GM12878 (cell line): ENCODE measurements at regions not wholly inside any gene's neighbourhood (a gene's known extent, or its start where the extent isn't known, plus 50 kb on each side); places are given as distances from the start of the nearest gene placed in this dataset.

Source experiments
- ATAC-seq: fragments of 200-7000 bp; cut with Tn5 transposase; 3 replicates; pipeline ENCODE4 v1.9.1; 2020; ENCODE audit warnings: mild to moderate bottlenecking, moderate library complexity
- BruUV-seq: library from RNA; stranded (reverse); fragments of 400-500 nt; replicated peaks from 2 replicates; lab custom pipeline; 2021; lab: Mats Ljungman, UMichigan
- CTCF ChIA-PET: fragments of 300-600 bp; sonication (Branson Sonifier 250); formaldehyde crosslinking; extraction: SDS; loops from one replicate; lab custom pipeline; 2021; ENCODE audit warnings: inconsistent platforms; lab: Yijun Ruan, JAX
- POLR2A ChIA-PET: fragments of 350-600 bp; formaldehyde crosslinking; extraction: SDS; loops from one replicate; lab custom pipeline; 2021; ENCODE audit warnings: inconsistent platforms; lab: Charles Lee
- RAD21 ChIA-PET: fragments of 300-600 bp; sonication (Branson Sonifier 250); formaldehyde crosslinking; loops from one replicate; lab custom pipeline; 2023; ENCODE audit warnings: antibody characterized with exemption; ENCODE audit not compliant: unreplicated experiment; lab: Charles Lee
- SMC1A ChIA-PET: fragments of 300-600 bp; sonication (Branson Sonifier 250); formaldehyde crosslinking; loops from one replicate; lab custom pipeline; 2023; ENCODE audit not compliant: unreplicated experiment, uncharacterized antibody; lab: Charles Lee
- DNase-seq: peaks from one replicate; pipeline ENCODE4 v3.0.0-alpha.2; 2011; ENCODE audit warnings: low read depth, low spot score
- FAIRE-seq: peaks from 3 replicates; lab custom pipeline; 2011; peaks lifted over from hg19 to GRCh38; lab: Jason Lieb, UNC
- H2AFZ ChIP-seq: 2 replicates; pipeline ENCODE4 v1.6.0; 2011; ENCODE audit warnings: low read depth, low read length, control low read depth; ENCODE audit not compliant: control insufficient read depth
- H3K27ac ChIP-seq: 2 replicates; pipeline ENCODE4 v1.5.1; 2011; ENCODE audit warnings: control low read depth; ENCODE audit not compliant: control insufficient read depth, insufficient read depth
- H3K27me3 ChIP-seq, 2 experiments: replicated peaks in 1 of 2; 2 replicates each; pipeline versions ENCODE4 v1.6.0 to v1.6.1; 2011; ENCODE audit warnings: low read length in 1 of 2; ENCODE audit not compliant: control insufficient read depth in 2 of 2, insufficient read depth in 2 of 2
- H3K36me3 ChIP-seq, 2 experiments: 2 replicates each; pipeline ENCODE4 v1.5.1; 2011; ENCODE audit warnings: low read length in 1 of 2; ENCODE audit not compliant: control insufficient read depth in 2 of 2, insufficient read depth in 2 of 2
- H3K4me1 ChIP-seq: 2 replicates; pipeline ENCODE4 v1.6.1; 2011; ENCODE audit warnings: mild to moderate bottlenecking, low read length, moderate library complexity, mixed read lengths; ENCODE audit not compliant: control insufficient read depth, insufficient read depth
- H3K4me2 ChIP-seq: 2 replicates; pipeline ENCODE4 v1.6.0; 2011; ENCODE audit warnings: control low read depth; ENCODE audit not compliant: control insufficient read depth, insufficient read depth
- H3K4me3 ChIP-seq: fragments of 200-600 bp; sonication (generic); 2 replicates; pipeline ENCODE4 v1.5.1; 2016
- H3K79me2 ChIP-seq: 2 replicates; pipeline ENCODE4 v1.6.0; 2011; ENCODE audit warnings: low read length; ENCODE audit not compliant: control insufficient read depth, insufficient read depth
- H3K9ac ChIP-seq: 2 replicates; pipeline ENCODE4 v1.8.0; 2011; ENCODE audit warnings: low read length, control low read depth, mixed read lengths; ENCODE audit not compliant: control insufficient read depth, insufficient read depth
- H3K9me3 ChIP-seq: replicated peaks from 3 replicates; pipeline ENCODE4 v1.5.1; 2011; ENCODE audit warnings: mild to moderate bottlenecking, low read length; ENCODE audit not compliant: control insufficient read depth, insufficient read depth
- H4K20me1 ChIP-seq: 2 replicates; pipeline ENCODE4 v1.6.0; 2011; ENCODE audit not compliant: control insufficient read depth, insufficient read depth
- CHD1 ChIP-seq: IDR thresholded peaks from 2 replicates; pipeline ENCODE4 v1.6.1; 2012; ENCODE audit warnings: low read depth, low read length, improper control_type of control experiment
- FOXK2 ChIP-seq: fragments of 450-650 bp; IDR thresholded peaks from 2 replicates; pipeline ENCODE4 v1.6.1; 2017; ENCODE audit warnings: mild to moderate bottlenecking, moderate library complexity
- HDAC2 ChIP-seq: fragments of 200-600 bp; sonication (generic); IDR thresholded peaks from 2 replicates; pipeline ENCODE4 v1.6.1; 2017
- LARP7 ChIP-seq: fragments of 450-650 bp; IDR thresholded peaks from 2 replicates; pipeline ENCODE4 v1.6.1; 2017; ENCODE audit warnings: mild to moderate bottlenecking
- NFYA ChIP-seq: IDR thresholded peaks from 2 replicates; pipeline ENCODE4 v1.6.1; 2011; ENCODE audit warnings: low read depth, mild to moderate bottlenecking, low read length, improper control_type of control experiment, borderline replicate concordance
- NFYB ChIP-seq: IDR thresholded peaks from 2 replicates; pipeline ENCODE4 v1.6.1; 2011; ENCODE audit warnings: low read depth, mild to moderate bottlenecking, low read length, improper control_type of control experiment, moderate library complexity; ENCODE audit not compliant: insufficient read depth
- NR2C1 ChIP-seq: fragments of 450-650 bp; IDR thresholded peaks from 2 replicates; pipeline ENCODE4 v1.6.1; 2017; ENCODE audit warnings: antibody characterized with exemption, mild to moderate bottlenecking, moderate library complexity
- PML ChIP-seq: IDR thresholded peaks from 2 replicates; pipeline ENCODE4 v1.6.1; 2012; ENCODE audit warnings: low read length, inconsistent platforms
- SREBF2 ChIP-seq: IDR thresholded peaks from 2 replicates; pipeline ENCODE4 v1.6.1; 2012; ENCODE audit warnings: mild to moderate bottlenecking, low read length
- SRF ChIP-seq, 2 experiments: IDR thresholded peaks; 2 replicates each; pipeline ENCODE4 v1.6.1; 2011; ENCODE audit warnings: low read depth in 2 of 2, low read length in 2 of 2, mild to moderate bottlenecking in 1 of 2, moderate library complexity in 1 of 2
- YBX1 ChIP-seq: fragments of 450-650 bp; IDR thresholded peaks from 2 replicates; pipeline ENCODE4 v1.6.1; 2016; ENCODE audit warnings: antibody characterized with exemption
- ZNF24 ChIP-seq: fragments of 450-650 bp; IDR thresholded peaks from 2 replicates; pipeline ENCODE4 v1.6.1; 2017; ENCODE audit warnings: antibody characterized with exemption, mild to moderate bottlenecking
- WGBS: methylation state at CpG from one replicate; pipeline ENCODE4 v1.1.6; 2016; ENCODE audit warnings: low lambda C conversion rate; ENCODE audit not compliant: insufficient replicate concordance, insufficient coverage; ENCODE audit errors: missing lambda C conversion rate; 5-methylcytosine and 5-hydroxymethylcytosine counted together
- in situ Hi-C: fragments of 300-500 bp; cut with MboI; formaldehyde crosslinking; loops from 9 replicates; pipeline ENCODE4 v1.14.3; 2018; ENCODE audit warnings: mixed read lengths
- intact Hi-C: fragments of 100-400 bp; cut with micrococcal nuclease; formaldehyde crosslinking; loops from one replicate; pipeline ENCODE4 v1.14.2; 2022; ENCODE audit not compliant: unreplicated experiment
- TF ChIP-seq, protein P1 (sequence below): fragments of 450-650 bp; IDR thresholded peaks from 2 replicates; pipeline ENCODE4 v1.6.1; 2017; ENCODE audit warnings: mild to moderate bottlenecking
- TF ChIP-seq, protein P2 (sequence below): IDR thresholded peaks from 2 replicates; pipeline ENCODE4 v1.6.1; 2011; ENCODE audit warnings: mild to moderate bottlenecking, low read depth, low read length, moderate library complexity; ENCODE audit not compliant: insufficient replicate concordance

DNA sequence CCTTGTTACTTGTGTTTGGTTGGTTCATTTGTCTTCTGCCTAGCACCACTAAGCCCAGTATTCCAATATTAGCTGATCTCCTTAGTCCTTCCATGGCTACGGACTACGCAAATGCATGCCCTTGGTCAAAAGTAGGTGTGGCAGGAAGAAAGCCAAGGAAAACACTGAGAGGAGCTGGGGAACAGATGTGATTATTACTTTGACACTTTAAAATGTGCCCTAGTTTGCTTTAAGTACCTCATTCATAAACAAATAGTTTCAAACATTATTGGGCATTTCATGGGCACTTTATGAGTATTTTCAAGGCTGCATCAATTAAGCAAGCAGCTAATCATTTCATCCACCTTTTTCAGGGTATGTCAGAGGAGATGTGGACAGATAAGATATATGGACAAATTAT lies 60.1 kb upstream of the HDDC2 start:
- RAD21 ChIA-PET = no interaction called here
- Histone ChIP-seq H3K9me3 (no peaks in the 10 kb centered on the region), H2AFZ (no peak overlapping the region), H3K36me3 (no peaks in the 10 kb centered on the region), H3K79me2 (no peaks in the 10 kb centered on the region), H3K27me3 (peaks cover 8 to 11% of the 10 kb centered on the region in 2 experiments), H3K4me2 (no peak overlapping the region), H3K4me3 (no peak overlapping the region), H3K9ac (no peak overlapping the region), H3K4me1 (no peaks in the 10 kb centered on the region), H4K20me1 (no peaks in the 10 kb centered on the region), H3K27ac (no peak overlapping the region)
- no peak for FAIRE-seq
- no TSS peak for BruUV-seq
- ATAC-seq = no peak
- CTCF ChIA-PET = no interaction called here
- POLR2A ChIA-PET = no interaction called here
- in situ Hi-C loops = no loop called here
- DNase-seq = no peak
- TF ChIP-seq, protein P1, sequence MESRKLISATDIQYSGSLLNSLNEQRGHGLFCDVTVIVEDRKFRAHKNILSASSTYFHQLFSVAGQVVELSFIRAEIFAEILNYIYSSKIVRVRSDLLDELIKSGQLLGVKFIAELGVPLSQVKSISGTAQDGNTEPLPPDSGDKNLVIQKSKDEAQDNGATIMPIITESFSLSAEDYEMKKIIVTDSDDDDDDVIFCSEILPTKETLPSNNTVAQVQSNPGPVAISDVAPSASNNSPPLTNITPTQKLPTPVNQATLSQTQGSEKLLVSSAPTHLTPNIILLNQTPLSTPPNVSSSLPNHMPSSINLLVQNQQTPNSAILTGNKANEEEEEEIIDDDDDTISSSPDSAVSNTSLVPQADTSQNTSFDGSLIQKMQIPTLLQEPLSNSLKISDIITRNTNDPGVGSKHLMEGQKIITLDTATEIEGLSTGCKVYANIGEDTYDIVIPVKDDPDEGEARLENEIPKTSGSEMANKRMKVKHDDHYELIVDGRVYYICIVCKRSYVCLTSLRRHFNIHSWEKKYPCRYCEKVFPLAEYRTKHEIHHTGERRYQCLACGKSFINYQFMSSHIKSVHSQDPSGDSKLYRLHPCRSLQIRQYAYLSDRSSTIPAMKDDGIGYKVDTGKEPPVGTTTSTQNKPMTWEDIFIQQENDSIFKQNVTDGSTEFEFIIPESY = no peak
- TF ChIP-seq NR2C1 = no peak
- TF ChIP-seq ZNF24 = no peak
- 55% methylated on average over 2 of the region's 2 CpGs for WGBS
- intact Hi-C loops = no loop called here
- SMC1A ChIA-PET = interaction anchor here (1.3 kb wide), 1 partner anchor 17 kb away, joined by 3 read pairs; no protein-coding TSS in a partner anchor

DNA sequence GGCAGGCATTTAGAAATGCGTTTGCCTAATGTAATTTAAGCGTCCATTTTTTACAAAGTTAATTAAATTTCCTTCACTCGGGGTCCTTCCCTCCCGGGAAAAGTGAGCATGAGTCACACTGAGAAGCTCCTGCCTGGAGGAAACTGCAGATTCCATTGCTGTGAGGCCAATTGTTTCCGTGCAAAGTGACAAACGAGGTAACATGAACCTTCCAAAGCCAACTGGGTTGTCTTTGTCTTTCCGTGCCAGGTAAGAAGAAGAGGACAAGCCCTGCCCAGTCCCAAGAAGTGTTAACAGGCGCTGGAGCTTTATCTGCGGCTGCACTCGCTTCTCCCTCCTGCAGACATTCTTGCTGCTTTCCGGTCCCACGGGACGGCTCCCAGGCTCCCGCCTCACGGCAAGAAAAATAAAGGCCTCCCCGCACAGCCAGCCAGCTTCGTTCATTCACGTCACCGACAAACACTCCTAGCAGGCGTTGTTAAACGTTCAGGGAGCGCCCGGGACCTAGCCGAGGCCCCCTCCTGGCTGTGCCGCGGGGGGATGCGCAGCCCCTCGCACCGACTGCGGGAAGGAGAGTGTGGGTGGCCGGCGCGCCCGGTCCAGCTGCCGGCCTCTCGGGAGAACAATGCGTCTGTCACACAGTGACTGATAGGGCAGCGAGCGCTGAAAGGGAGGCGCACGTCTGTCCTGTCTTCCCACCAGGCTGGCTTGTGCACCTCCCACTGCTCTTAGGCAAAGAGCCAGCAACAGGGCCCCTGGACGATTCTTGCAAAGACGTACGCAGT lies 61.5 kb upstream of the HDDC2 start:
- Histone ChIP-seq H3K4me1 (no peaks in the 10 kb centered on the region), H3K9me3 (no peaks in the 10 kb centered on the region), H2AFZ (no peak overlapping the region), H3K27me3 (peaks cover 8 to 9% of the 10 kb centered on the region in 2 experiments), H3K27ac (no peak overlapping the region), H3K36me3 (no peaks in the 10 kb centered on the region), H3K4me2 (no peak overlapping the region), H3K79me2 (no peaks in the 10 kb centered on the region), H4K20me1 (no peaks in the 10 kb centered on the region), H3K4me3 (no peak overlapping the region), H3K9ac (no peak overlapping the region)
- in situ Hi-C loops = no loop called here
- ChIA-PET POLR2A (no interaction called here), CTCF (no interaction called here), RAD21 (no interaction called here), SMC1A (no interaction called here)
- no TSS peak for BruUV-seq
- FAIRE-seq (no peak), ATAC-seq (no peak; the same call in 2 of the 3 replicates), DNase-seq (no peak)
- 19% methylated on average over 44 of the region's 44 CpGs for WGBS
- intact Hi-C loops = no loop called here
- TF ChIP-seq NFYA = no peak
- TF ChIP-seq LARP7 = no peak
- no peak for TF ChIP-seq SREBF2
- TF ChIP-seq, protein P2, sequence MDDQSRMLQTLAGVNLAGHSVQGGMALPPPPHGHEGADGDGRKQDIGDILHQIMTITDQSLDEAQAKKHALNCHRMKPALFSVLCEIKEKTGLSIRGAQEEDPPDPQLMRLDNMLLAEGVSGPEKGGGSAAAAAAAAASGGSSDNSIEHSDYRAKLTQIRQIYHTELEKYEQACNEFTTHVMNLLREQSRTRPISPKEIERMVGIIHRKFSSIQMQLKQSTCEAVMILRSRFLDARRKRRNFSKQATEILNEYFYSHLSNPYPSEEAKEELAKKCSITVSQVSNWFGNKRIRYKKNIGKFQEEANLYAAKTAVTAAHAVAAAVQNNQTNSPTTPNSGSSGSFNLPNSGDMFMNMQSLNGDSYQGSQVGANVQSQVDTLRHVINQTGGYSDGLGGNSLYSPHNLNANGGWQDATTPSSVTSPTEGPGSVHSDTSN = no peak
- no peak for TF ChIP-seq PML
- TF ChIP-seq NFYB = no peak
- no peak for TF ChIP-seq YBX1
- TF ChIP-seq SRF (IDR thresholded peaks at IDR 0.05; ENCODE audit: low read depth in 2 of 2, low read length in 2 of 2) = no peak
- TF ChIP-seq HDAC2 = no peak
- no peak for TF ChIP-seq FOXK2
- TF ChIP-seq CHD1 = no peak
